Ecto neural progenitor cell (in vitro differentiated cells): ENCODE measurements at regions not wholly inside any gene's neighbourhood (a gene's known extent, or its start where the extent isn't known, plus 50 kb on each side); places are given as distances from the start of the nearest gene placed in this dataset.
A peak's percentile ranks its signal among the peaks of the same experiment; 100 is the strongest.

Experiments used
- DNase-seq: peaks from one replicate; pipeline ENCODE4 v3.0.0-alpha.2; 2018; ENCODE audit warnings: low spot score

- DNase-seq, result no peak
Observed at GRCh38 chr6:166010136-166010960, 157.3 kb downstream of the TBXT start.

- DNase-seq, result no peak
Observed at GRCh38 chr6:166009385-166010031, 158.1 kb downstream of the TBXT start.

DNA sequence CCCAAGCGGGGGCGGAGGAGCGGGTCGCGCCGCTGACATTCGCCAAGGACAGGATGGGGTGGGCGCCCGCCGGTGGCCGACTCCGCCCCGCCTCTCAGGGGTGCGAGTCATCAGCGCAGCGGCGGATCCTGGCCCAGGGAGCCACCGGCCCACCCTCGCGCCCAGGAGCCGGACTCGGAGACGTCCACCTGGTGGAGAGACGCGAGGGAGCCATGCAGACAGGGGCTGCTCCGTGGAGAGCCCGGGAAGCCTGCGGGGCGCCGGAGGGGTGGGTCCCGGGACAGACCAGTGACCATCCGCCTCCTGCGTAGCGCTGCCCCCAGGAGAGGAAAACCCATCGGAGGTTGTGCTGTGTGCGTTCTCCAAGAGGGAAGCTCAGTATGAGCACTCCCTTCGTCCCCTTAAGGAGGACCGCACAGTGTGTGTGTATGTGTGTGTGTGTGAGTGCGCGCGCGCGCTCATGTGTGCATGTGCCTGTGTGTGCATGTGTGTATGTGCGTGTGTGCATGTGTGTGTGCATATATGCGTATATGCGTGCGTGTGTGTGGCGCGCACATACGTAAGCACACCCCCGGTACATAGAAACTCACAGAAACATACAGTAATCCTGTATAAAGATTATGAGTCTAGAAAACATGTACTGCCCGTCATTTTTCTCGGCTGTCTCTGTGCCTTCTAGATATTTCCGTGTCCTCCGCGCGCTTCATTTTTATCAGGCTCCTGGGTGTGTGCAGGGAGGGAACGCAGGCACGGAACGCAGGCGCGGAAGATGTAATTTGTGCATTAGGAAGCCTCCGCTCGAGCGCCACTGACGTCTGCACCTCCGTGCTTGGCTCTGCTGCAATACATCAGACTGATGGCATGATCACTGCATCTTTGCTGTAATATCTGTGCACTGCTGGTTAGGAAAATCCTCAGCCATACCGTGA, 158.9 kb downstream of the TBXT start:
- peak; percentile 76 for DNase-seq

- DNase-seq, result no peak
Observed at GRCh38 chr6:166007349-166008263, 160.0 kb downstream of the TBXT start.

DNA sequence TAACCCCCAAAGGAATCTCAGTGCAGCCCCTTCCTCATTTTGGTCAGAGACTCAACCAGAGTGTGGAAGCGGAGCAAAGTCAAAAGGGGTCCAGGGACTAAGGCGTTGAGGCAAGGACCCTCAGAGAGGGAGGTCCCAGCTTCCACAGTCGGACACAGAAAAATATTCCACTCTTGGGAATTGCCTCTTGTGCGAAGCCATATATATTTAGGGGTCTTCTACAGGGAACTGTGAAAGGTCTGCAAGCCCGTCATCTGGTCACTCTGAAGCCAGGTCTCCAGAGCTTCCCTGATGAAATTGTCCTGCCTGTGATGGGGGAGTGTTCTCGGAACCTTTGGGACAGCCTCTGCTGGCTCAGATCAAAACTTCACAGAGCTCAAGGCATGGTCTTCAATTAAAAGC, 160.8 kb downstream of the TBXT start:
- DNase-seq, result no peak

GRCh38 chr6:166005944-166006899, 161.4 kb downstream of the TBXT start:
- DNase-seq, result no peak

DNA sequence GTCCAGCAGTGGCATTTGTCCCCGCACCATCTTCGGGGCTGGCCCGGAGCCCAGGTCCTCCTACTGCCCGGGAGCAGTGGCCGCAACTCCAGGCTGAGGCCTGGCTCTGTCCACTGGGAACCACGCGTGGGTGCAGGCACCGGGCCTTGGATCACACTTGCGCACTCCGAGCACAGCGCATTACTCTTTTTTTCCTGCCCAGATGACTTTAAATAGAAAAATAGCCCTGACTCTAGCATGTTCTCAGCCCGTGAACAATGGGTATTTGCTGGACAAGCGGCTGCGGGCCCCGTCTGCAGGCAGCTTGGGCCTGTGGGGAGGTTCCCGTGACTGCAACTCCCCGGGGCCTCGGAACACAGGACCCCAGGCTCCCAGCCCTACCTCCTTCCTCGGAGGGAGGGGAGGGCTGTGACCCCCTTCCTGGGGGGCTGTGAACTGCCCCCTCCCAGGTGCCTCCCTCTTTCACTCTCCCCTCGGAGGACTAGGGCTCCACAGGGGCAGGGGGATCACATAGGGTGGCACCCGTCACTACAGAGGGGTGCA, 162.2 kb downstream of the TBXT start:
- DNase-seq, result no peak

DNA sequence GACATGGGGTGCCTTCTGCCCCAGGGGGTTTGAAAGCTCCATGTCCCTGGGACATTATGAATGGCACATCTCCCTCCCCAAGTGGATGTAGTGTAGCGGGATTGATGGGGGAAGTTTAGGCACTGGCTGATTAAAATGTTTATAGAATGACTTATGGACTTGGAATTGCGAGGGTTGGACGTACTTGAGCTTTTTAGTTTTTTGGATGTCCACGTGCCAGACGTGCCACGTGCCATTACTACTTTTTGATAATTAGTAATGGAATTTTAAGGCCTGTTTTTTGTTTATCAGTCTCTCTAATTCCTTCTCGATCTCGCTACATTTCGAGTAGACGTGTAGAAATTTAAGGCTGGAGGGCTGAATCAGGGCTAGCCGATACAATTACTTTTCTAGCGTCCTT, 162.8 kb downstream of the TBXT start:
- no peak for DNase-seq

GRCh38 chr6:166004471-166004870, 163.2 kb downstream of the TBXT start:
- DNase-seq, result no peak

GRCh38 chr6:166003569-166003968, 164.1 kb downstream of the TBXT start:
- no peak for DNase-seq

DNA sequence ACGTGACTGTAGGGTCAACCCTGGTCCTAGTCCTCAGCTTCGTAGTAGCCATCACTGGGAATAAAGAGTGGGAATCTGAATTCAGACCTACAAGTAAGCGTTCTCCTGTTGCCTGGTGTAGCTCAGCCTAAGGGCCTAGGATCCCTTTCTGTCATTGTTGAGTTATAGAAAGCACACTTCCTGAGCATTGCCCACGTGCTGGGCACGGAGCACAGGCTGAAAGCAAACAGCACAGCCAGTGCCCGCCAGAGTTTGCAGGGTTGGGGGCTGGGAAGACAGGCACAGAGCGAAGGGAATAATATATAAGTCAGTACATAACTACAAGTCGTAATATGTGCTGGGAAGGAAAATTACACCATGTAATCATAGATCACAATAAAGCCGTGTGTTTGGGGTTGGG, 166.3 kb downstream of the TBXT start:
- DNase-seq, result no peak

GRCh38 chr6:165999279-165999678, 168.4 kb downstream of the TBXT start:
- no peak for DNase-seq

GRCh38 chr6:165998072-165998471, 169.6 kb downstream of the TBXT start:
- DNase-seq, result no peak

- DNase-seq, result no peak
Observed at GRCh38 chr6:165991341-165991740, 176.3 kb downstream of the TBXT start.

GRCh38 chr6:165990216-165990615, 177.4 kb downstream of the TBXT start:
- DNase-seq, result no peak

DNA sequence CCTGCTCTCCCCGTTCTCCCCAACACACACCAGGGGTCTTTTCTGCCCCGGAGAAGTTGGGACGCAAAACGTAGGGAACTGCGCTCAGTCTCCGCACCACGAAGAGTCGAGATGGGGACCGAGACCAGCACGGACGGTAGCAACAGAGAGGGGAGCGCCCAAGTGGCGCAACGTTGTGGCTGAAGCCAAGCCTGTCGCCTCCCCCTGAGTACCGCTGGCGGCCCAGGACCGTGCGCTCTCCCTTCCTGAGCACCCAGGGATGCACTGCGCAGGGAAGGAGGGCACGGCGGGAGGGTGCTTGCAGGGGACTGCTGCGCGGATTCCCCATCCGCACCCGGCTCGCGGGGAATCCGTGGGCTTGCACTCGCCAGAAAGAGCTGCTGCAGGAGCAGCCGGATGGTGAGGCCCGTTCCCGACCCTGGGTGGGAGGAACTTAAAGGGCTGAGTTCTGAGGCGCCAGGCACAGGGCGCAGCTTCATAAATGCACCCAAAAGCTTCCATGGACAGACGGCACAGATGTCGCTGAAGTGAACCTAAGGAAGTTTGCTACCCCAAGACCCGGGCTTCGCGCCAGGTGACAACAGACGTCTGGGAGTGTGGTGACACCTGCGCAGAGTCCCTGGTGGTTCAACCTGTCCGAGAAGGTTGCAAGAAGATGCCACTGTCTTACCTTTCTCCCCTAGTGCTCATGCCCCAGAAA, 178.7 kb downstream of the TBXT start:
- DNase-seq, result no peak

GRCh38 chr6:165988302-165988756, 179.3 kb downstream of the TBXT start:
- peak; percentile 69 for DNase-seq

DNA sequence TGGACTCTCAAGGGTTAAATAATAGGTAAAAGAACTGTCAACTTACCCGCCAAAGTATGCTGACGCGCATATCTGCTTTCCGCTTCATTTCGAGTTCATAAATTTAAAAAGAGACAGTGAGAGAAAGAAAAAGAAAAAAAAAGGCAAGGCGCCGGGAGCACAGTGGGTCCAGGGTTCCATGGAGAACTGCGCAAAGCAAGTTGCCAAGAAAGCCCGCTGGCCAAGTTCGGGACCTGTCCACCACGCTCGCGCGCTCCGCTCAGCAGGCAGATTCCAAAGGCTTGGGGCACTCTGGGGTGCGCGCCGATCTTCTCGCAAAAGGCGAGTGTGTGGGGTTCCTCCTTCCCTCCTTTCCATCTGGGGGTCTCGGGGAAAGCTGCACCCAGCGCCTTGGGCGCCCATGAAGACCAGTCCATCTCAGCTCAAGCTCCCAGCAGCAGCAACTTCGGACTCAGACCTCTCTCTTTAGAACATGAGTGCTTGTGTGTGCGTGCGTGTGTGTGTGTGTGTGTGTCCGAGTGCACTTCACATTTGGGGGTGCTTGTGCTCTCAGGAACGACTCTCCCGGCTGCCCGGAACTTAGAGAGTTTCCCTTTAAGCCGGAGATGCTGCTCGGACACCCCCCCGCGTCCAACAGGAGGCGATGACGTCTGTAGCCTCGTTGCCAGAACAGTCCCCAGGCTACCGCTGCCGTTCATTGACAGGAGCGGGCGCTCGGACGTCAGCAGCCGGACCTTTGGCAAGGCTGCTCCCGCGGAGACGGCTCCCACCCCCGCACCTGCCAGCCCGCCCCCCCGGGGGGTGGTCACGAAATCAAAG, 180.0 kb downstream of the TBXT start:
- DNase-seq, result peak; percentile 82
